Uterus (tissue), 2 donors: ENCODE measurements at regions not wholly inside any gene's neighbourhood (a gene's known extent, or its start where the extent isn't known, plus 50 kb on each side); places are given as distances from the start of the nearest gene placed in this dataset.

Source experiments
- POLR2A ChIP-seq, 2 donors: fragments of 450-650 bp; IDR thresholded peaks; one replicate each; pipeline ENCODE4 v1.6.1; 2016; ENCODE audit warnings: antibody characterized with exemption in 2 of 2, mild to moderate bottlenecking in 1 of 2, moderate library complexity in 1 of 2
- TF ChIP-seq, protein P1 (sequence below), 4 experiments: fragments of 200-600 bp in 2 of 4; fragments of 450-650 bp in 2 of 4; sonication (generic) in 2 of 4; IDR thresholded peaks; one replicate each; pipeline ENCODE4 v1.5.1; 2016 to 2019; ENCODE audit warnings: antibody characterized with exemption in 4 of 4, mild to moderate bottlenecking in 2 of 4, moderate library complexity in 1 of 4

DNA sequence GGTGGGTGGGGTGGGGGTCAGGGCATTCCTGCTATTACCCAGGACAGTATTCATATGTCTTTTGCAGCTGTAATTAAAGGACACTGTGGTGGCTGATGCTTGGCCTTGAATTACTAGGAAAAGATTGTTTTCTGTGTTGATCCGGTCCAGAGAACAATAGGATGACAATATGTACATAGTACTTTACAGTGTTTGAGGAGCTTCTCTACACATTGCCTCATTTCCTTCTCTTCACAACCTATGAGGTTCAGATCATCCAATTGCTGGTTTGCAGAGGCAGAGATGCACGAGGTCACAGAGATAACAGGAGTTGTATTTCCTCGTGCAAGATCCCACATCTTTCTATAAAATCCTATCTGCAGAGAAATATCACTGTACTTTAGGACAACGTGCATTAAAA, 119.5 kb downstream of the LIPG start:
- TF ChIP-seq POLR2A (IDR thresholded peaks at IDR 0.05), result no peak
- TF ChIP-seq, protein P1, sequence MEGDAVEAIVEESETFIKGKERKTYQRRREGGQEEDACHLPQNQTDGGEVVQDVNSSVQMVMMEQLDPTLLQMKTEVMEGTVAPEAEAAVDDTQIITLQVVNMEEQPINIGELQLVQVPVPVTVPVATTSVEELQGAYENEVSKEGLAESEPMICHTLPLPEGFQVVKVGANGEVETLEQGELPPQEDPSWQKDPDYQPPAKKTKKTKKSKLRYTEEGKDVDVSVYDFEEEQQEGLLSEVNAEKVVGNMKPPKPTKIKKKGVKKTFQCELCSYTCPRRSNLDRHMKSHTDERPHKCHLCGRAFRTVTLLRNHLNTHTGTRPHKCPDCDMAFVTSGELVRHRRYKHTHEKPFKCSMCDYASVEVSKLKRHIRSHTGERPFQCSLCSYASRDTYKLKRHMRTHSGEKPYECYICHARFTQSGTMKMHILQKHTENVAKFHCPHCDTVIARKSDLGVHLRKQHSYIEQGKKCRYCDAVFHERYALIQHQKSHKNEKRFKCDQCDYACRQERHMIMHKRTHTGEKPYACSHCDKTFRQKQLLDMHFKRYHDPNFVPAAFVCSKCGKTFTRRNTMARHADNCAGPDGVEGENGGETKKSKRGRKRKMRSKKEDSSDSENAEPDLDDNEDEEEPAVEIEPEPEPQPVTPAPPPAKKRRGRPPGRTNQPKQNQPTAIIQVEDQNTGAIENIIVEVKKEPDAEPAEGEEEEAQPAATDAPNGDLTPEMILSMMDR (IDR thresholded peaks at IDR 0.05), result no peak
